Muscle of back (tissue), 3 donors: ENCODE measurements at regions not wholly inside any gene's neighbourhood (a gene's known extent, or its start where the extent isn't known, plus 50 kb on each side); places are given as distances from the start of the nearest gene placed in this dataset.

Experiments
- DNase-seq, 3 donors: peaks; one replicate each; pipeline versions ENCODE4 v3.0.0 to v3.0.0-alpha.2; 2013

GRCh38 chr4:60134099-60134498 lies 1066.0 kb upstream of the ADGRL3 start:
- no peak for DNase-seq

GRCh38 chr4:60155088-60155487 lies 1045.0 kb upstream of the ADGRL3 start:
- DNase-seq = no peak

- DNase-seq = no peak
These were observed 1027.0 kb upstream of the ADGRL3 start for GRCh38 chr4:60173103-60173502.

GRCh38 chr4:60173718-60174117 lies 1026.4 kb upstream of the ADGRL3 start:
- DNase-seq = no peak

- no peak for DNase-seq
These were observed 1024.9 kb upstream of the ADGRL3 start for GRCh38 chr4:60175241-60175640.

GRCh38 chr4:60187428-60187827 lies 1012.7 kb upstream of the ADGRL3 start:
- no peak for DNase-seq

GRCh38 chr4:60189286-60189685 lies 1010.8 kb upstream of the ADGRL3 start:
- no peak for DNase-seq

- DNase-seq = no peak
These were observed 1005.9 kb upstream of the ADGRL3 start for GRCh38 chr4:60194214-60194613.

GRCh38 chr4:60195256-60195655 lies 1004.9 kb upstream of the ADGRL3 start:
- no peak for DNase-seq

- peak; percentile 36 to 56 (median 55) for DNase-seq
These were observed 999.0 kb upstream of the ADGRL3 start for GRCh38 chr4:60201052-60201673.

GRCh38 chr4:60209588-60209987 lies 990.5 kb upstream of the ADGRL3 start:
- DNase-seq = no peak

- DNase-seq = no peak
These were observed 984.2 kb upstream of the ADGRL3 start for GRCh38 chr4:60215906-60216305.

GRCh38 chr4:60216752-60217151 lies 983.4 kb upstream of the ADGRL3 start:
- DNase-seq = peak in 1 of 3 donors; percentile 41

- no peak for DNase-seq
These were observed 978.3 kb upstream of the ADGRL3 start for GRCh38 chr4:60221866-60222265.

GRCh38 chr4:60223208-60223923 lies 976.8 kb upstream of the ADGRL3 start:
- DNase-seq = peak; percentile 64 to 90 (median 77)

- DNase-seq = no peak
These were observed 958.3 kb upstream of the ADGRL3 start for GRCh38 chr4:60241866-60242265.

- no peak for DNase-seq
These were observed 950.3 kb upstream of the ADGRL3 start for GRCh38 chr4:60249784-60250183.

GRCh38 chr4:60250657-60251056 lies 949.5 kb upstream of the ADGRL3 start:
- DNase-seq = no peak

GRCh38 chr4:60259781-60260180 lies 940.3 kb upstream of the ADGRL3 start:
- no peak for DNase-seq

- DNase-seq = no peak
These were observed 933.6 kb upstream of the ADGRL3 start for GRCh38 chr4:60266505-60266904.

- DNase-seq = no peak
These were observed 903.7 kb upstream of the ADGRL3 start for GRCh38 chr4:60296386-60296785.

- peak in 2 of 3 donors; percentile 32 to 34 for DNase-seq
These were observed 886.4 kb upstream of the ADGRL3 start for GRCh38 chr4:60313611-60314178.

- DNase-seq = peak in 1 of 3 donors; percentile 26
These were observed 885.7 kb upstream of the ADGRL3 start for GRCh38 chr4:60314416-60314815.
